Activated T-cell treated with anti-CD3 and anti-CD28 coated beads for 4 hours (primary cell): ENCODE measurements at regions not wholly inside any gene's neighbourhood (a gene's known extent, or its start where the extent isn't known, plus 50 kb on each side); places are given as distances from the start of the nearest gene placed in this dataset.

Source experiments
- DNase-seq: peaks from one replicate; pipeline ENCODE4 v3.0.0-alpha.2; 2020

GRCh38 chr1:224486801-224487583, 52.4 kb upstream of the WDR26 start:
- DNase-seq: no peak

GRCh38 chr1:224488806-224489499, 54.4 kb upstream of the WDR26 start:
- no peak for DNase-seq

- DNase-seq: no peak
Measured at GRCh38 chr1:224489534-224490365, 55.2 kb upstream of the WDR26 start.

GRCh38 chr1:224490549-224491537, 56.2 kb upstream of the WDR26 start:
- no peak for DNase-seq

- DNase-seq: no peak
Measured at GRCh38 chr1:224492015-224492414, 57.4 kb upstream of the WDR26 start.

GRCh38 chr1:224492632-224493031, 58.0 kb upstream of the WDR26 start:
- DNase-seq: no peak

GRCh38 chr1:224493269-224493668, 58.7 kb upstream of the WDR26 start:
- no peak for DNase-seq

GRCh38 chr1:224494343-224494742, 59.7 kb upstream of the WDR26 start:
- DNase-seq: no peak

- DNase-seq: no peak
Measured at GRCh38 chr1:224495866-224496265, 61.3 kb upstream of the WDR26 start.

GRCh38 chr1:224496826-224497225, 62.2 kb upstream of the WDR26 start:
- DNase-seq: no peak

GRCh38 chr1:224497714-224498573, 63.3 kb upstream of the WDR26 start:
- DNase-seq: peak; percentile 43

GRCh38 chr1:224498574-224499170, 64.1 kb upstream of the WDR26 start:
- no peak for DNase-seq

- no peak for DNase-seq
Measured at GRCh38 chr1:224499204-224499603, 64.6 kb upstream of the WDR26 start.

- DNase-seq: no peak
Measured at GRCh38 chr1:224500796-224501195, 66.2 kb upstream of the WDR26 start.

GRCh38 chr1:224501836-224502235, 67.2 kb upstream of the WDR26 start:
- DNase-seq: no peak

GRCh38 chr1:224502459-224503160, 68.0 kb upstream of the WDR26 start:
- DNase-seq: no peak

- no peak for DNase-seq
Measured at GRCh38 chr1:224503161-224504118, 68.8 kb upstream of the WDR26 start.

- DNase-seq: no peak
Measured at GRCh38 chr1:224504297-224505041, 69.9 kb upstream of the WDR26 start.
